ENCODE measurements at regions not wholly inside any gene's neighbourhood (a gene's known extent, or its start where the extent isn't known, plus 50 kb on each side); places are given as distances from the start of the nearest gene placed in this dataset.
A peak's percentile ranks its signal among the peaks of the same experiment; 100 is the strongest.

DNA sequence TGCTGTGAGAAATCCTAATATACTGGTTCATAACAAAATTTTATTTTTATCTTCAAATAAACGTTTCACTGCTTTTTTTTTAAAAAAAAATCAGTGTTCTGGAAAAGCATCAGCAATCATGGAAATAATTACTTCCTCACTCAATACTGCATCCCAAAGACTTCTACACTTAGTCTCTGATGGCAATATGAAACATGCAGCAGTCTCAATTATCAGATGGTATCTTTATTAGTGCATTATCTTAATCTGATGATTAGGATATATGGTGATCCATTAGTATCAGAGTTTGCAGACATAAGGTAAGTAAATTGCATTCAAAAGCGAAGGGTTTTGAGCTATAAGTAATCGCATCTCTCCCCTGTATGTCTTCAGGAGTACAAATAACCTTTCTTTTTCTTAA, 218.3 kb upstream of the EDNRB start:
- TF ChIP-seq NFIC (IDR thresholded peaks at IDR 0.05): no peak

DNA sequence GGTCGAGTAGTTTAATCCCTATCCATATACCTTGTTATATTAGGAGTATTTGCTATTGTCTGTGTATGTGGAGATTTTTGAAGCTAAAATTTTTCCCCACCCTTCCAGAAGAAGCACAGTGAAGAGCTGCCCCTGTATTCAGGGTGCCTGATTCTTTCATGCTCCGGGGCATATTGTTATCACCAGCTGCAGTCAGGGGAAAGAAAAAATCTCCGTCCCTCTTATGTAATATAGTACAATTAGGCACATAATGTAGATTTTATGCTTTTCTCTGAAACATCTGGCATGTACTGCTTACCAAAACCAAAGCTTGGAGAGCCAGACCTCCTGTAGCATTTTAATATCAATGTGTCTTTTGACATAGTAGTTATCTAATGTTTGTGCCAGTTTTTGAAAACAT, 214.9 kb upstream of the EDNRB start:
- TF ChIP-seq NFIC (IDR thresholded peaks at IDR 0.05) (no peak), TEAD4 (IDR thresholded peaks at IDR 0.05) (no peak), FOXM1 (IDR thresholded peaks at IDR 0.05; ENCODE audit: borderline replicate concordance, low read depth) (no peak), TAF1 (IDR thresholded peaks at IDR 0.05; ENCODE audit: low read depth) (no peak), TCF12 (IDR thresholded peaks at IDR 0.05; ENCODE audit: low read depth) (no peak), ZBTB7A (IDR thresholded peaks at IDR 0.05; ENCODE audit: low read depth) (no peak), EGR1 (IDR thresholded peaks at IDR 0.05) (no peak)
- TF ChIP-seq, protein P1, sequence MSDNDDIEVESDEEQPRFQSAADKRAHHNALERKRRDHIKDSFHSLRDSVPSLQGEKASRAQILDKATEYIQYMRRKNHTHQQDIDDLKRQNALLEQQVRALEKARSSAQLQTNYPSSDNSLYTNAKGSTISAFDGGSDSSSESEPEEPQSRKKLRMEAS (IDR thresholded peaks at IDR 0.05): no peak
- TF ChIP-seq, protein P2, sequence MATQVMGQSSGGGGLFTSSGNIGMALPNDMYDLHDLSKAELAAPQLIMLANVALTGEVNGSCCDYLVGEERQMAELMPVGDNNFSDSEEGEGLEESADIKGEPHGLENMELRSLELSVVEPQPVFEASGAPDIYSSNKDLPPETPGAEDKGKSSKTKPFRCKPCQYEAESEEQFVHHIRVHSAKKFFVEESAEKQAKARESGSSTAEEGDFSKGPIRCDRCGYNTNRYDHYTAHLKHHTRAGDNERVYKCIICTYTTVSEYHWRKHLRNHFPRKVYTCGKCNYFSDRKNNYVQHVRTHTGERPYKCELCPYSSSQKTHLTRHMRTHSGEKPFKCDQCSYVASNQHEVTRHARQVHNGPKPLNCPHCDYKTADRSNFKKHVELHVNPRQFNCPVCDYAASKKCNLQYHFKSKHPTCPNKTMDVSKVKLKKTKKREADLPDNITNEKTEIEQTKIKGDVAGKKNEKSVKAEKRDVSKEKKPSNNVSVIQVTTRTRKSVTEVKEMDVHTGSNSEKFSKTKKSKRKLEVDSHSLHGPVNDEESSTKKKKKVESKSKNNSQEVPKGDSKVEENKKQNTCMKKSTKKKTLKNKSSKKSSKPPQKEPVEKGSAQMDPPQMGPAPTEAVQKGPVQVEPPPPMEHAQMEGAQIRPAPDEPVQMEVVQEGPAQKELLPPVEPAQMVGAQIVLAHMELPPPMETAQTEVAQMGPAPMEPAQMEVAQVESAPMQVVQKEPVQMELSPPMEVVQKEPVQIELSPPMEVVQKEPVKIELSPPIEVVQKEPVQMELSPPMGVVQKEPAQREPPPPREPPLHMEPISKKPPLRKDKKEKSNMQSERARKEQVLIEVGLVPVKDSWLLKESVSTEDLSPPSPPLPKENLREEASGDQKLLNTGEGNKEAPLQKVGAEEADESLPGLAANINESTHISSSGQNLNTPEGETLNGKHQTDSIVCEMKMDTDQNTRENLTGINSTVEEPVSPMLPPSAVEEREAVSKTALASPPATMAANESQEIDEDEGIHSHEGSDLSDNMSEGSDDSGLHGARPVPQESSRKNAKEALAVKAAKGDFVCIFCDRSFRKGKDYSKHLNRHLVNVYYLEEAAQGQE (IDR thresholded peaks at IDR 0.05; ENCODE audit: low read depth): no peak

DNA sequence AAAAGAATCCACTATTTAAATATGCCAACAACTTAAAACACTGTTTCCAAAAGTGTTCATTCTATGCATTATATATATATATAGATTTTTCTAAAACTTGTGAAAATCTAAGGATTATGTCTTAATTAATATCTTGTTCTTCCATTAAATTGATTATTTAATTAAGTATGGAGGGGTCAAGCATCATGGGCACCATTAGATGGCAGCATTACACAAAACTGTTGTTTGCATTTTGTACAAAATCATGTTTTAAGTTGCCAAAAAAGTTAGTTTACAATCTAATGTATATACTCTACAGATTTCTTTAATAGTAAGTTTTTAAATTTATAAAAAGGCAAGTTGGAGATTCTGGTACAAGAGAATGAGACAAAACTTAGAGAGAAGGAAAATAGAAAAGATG, 213.2 kb upstream of the EDNRB start:
- TF ChIP-seq RAD21 (IDR thresholded peaks at IDR 0.05; ENCODE audit: low read depth): peak; percentile 34; the same call in 1 of the 2 replicates
- TF ChIP-seq ZBTB7A (IDR thresholded peaks at IDR 0.05; ENCODE audit: low read depth): no peak

DNA sequence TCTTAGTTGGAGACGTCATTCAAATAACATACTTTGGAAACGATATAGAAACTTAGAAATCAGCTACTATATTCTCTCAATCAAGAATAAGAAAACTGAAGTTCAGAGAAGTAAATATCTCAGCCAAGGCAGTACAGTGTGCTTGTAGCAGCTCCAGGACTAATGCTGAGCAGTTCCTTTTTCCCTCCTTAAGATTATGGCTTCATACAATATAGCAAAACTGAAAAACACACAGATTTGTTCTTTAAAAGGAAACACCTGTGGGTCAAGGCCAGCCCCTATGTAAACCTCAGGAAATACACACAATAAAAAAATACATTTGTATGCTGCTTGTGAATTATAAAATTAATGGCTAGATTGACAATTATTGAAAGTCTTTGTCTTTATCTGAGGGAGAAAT, 212.7 kb upstream of the EDNRB start:
- TF ChIP-seq EGR1 (IDR thresholded peaks at IDR 0.05): no peak
- TF ChIP-seq, protein P3, sequence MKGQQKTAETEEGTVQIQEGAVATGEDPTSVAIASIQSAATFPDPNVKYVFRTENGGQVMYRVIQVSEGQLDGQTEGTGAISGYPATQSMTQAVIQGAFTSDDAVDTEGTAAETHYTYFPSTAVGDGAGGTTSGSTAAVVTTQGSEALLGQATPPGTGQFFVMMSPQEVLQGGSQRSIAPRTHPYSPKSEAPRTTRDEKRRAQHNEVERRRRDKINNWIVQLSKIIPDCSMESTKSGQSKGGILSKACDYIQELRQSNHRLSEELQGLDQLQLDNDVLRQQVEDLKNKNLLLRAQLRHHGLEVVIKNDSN (IDR thresholded peaks at IDR 0.05): no peak
- TF ChIP-seq NFIC (IDR thresholded peaks at IDR 0.05): no peak
- no peak for TF ChIP-seq YY1 (IDR thresholded peaks at IDR 0.05; ENCODE audit: low read depth)
- TF ChIP-seq RAD21 (IDR thresholded peaks at IDR 0.05; ENCODE audit: low read depth): no peak
- TF ChIP-seq TCF12 (IDR thresholded peaks at IDR 0.05; ENCODE audit: low read depth): no peak
- no peak for TF ChIP-seq FOXM1 (IDR thresholded peaks at IDR 0.05; ENCODE audit: borderline replicate concordance, low read depth)
- no peak for TF ChIP-seq EP300 (IDR thresholded peaks at IDR 0.05; ENCODE audit: borderline replicate concordance)
- TF ChIP-seq CEBPB (IDR thresholded peaks at IDR 0.05): no peak
- no peak for TF ChIP-seq TEAD4 (IDR thresholded peaks at IDR 0.05)

DNA sequence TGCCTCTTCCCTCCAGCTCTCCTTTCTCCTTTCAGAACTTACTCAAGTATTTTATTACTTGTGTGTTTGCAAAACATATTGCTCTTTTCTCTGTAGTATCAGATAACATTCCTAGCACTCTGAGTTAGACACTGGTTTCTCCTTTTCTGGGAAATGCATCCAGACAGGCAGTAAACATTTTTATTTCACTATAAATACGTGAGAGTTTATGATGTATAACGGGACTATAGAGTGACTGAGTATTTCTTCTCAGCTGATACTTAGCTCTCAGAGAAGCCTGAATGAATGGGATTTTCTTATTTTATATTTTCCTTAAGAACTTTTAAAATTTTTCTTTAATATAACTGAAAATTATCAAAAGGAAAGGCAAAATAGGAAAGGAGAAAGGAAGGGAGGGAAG, 211.2 kb upstream of the EDNRB start:
- TF ChIP-seq RAD21 (IDR thresholded peaks at IDR 0.05; ENCODE audit: low read depth) (no peak), TAF1 (IDR thresholded peaks at IDR 0.05; ENCODE audit: low read depth) (no peak), EGR1 (IDR thresholded peaks at IDR 0.05) (no peak), TEAD4 (IDR thresholded peaks at IDR 0.05) (no peak), NFIC (IDR thresholded peaks at IDR 0.05) (no peak), TCF12 (IDR thresholded peaks at IDR 0.05; ENCODE audit: low read depth) (no peak), CEBPB (IDR thresholded peaks at IDR 0.05) (no peak), CREB1 (IDR thresholded peaks at IDR 0.05; ENCODE audit: low read depth) (no peak), YY1 (IDR thresholded peaks at IDR 0.05; ENCODE audit: low read depth) (no peak), EP300 (IDR thresholded peaks at IDR 0.05; ENCODE audit: borderline replicate concordance) (no peak), FOXM1 (IDR thresholded peaks at IDR 0.05; ENCODE audit: borderline replicate concordance, low read depth) (no peak), ZBTB7A (IDR thresholded peaks at IDR 0.05; ENCODE audit: low read depth) (no peak)
- TF ChIP-seq, protein P1 (IDR thresholded peaks at IDR 0.05): no peak
- TF ChIP-seq, protein P3 (IDR thresholded peaks at IDR 0.05): no peak
- TF ChIP-seq, protein P2 (IDR thresholded peaks at IDR 0.05; ENCODE audit: low read depth): no peak

DNA sequence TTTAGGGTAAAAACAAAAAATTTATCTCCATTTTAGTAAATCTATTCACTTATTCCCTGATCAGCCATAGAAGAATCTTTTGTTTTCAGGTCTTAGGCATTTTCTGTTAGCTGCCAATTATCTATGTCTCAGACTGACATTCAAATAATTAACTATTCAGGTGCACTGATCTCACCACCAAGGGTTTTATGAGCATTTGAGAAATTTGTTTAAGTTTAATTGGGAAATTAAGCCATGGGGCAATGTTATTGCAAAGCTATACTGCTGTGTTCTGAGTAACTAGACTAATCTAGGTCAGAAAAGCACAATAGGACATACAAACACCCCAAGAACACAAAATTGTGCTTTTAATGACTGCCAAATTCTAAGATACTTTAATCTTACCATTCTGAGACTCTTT, 210.7 kb upstream of the EDNRB start:
- TF ChIP-seq NFIC (IDR thresholded peaks at IDR 0.05): no peak
